ENCODE measurements at regions not wholly inside any gene's neighbourhood (a gene's known extent, or its start where the extent isn't known, plus 50 kb on each side); places are given as distances from the start of the nearest gene placed in this dataset.

GRCh38 chr6:97563529-97563928, 280.5 kb upstream of the MMS22L start:
- Histone ChIP-seq H3K9ac (ENCODE audit: low read length) (no peak overlapping the region), H3K4me2 (ENCODE audit: low read length) (no peak overlapping the region), H4K20me1 (ENCODE audit: insufficient read depth, low read length) (no peaks in the 10 kb centered on the region), H3K36me3 (ENCODE audit: insufficient read depth, low read length) (no peaks in the 10 kb centered on the region), H3K4me1 (ENCODE audit: insufficient read depth, low read length) (no peaks in the 10 kb centered on the region), H3K9me3 (ENCODE audit: insufficient read depth, low read depth, low read length) (no peaks in the 10 kb centered on the region), H2AFZ (ENCODE audit: low read depth, low read length) (no peak overlapping the region), H3K4me3 (ENCODE audit: insufficient read depth, low read depth, low read length) (no peak overlapping the region), H3K27ac (ENCODE audit: low read depth, low read length) (no peak overlapping the region), H3K79me2 (ENCODE audit: insufficient read depth, low read length) (no peaks in the 10 kb centered on the region), H3K27me3 (ENCODE audit: insufficient read depth, low read length) (no peaks in the 10 kb centered on the region)
- Mint-ChIP-seq H3K9me3 (ENCODE audit: unreplicated experiment) (no peaks in the 10 kb centered on the region), H3K4me3 (ENCODE audit: unreplicated experiment) (no peak overlapping the region), H3K27ac (ENCODE audit: unreplicated experiment) (no peak overlapping the region), H3K36me3 (ENCODE audit: low read depth, unreplicated experiment) (no peaks in the 10 kb centered on the region), H3K4me1 (ENCODE audit: low read depth, unreplicated experiment) (no peaks in the 10 kb centered on the region), H3K27me3 (ENCODE audit: low read depth, unreplicated experiment) (no peaks in the 10 kb centered on the region)
- no peak for DNase-seq (ENCODE audit: low read depth)
- no peak for FAIRE-seq
- TF ChIP-seq CTCF (IDR thresholded peaks at IDR 0.05; ENCODE audit: insufficient read depth, low read depth, low read length): no peak
- TF ChIP-seq EZH2 (IDR thresholded peaks at IDR 0.05; ENCODE audit: insufficient read depth, low read length): no peak

GRCh38 chr6:97572943-97573342, 289.9 kb upstream of the MMS22L start:
- no peak overlapping the region for H3K4me2 ChIP-seq (ENCODE audit: low read length)
- H3K4me1 Mint-ChIP-seq (ENCODE audit: low read depth, unreplicated experiment): no peaks in the 10 kb centered on the region
- H3K27ac Mint-ChIP-seq (ENCODE audit: unreplicated experiment): no peak overlapping the region
- no peaks in the 10 kb centered on the region for H3K36me3 ChIP-seq (ENCODE audit: insufficient read depth, low read length)
- no peaks in the 10 kb centered on the region for H3K9me3 ChIP-seq (ENCODE audit: insufficient read depth, low read depth, low read length)
- no peak overlapping the region for H3K4me3 Mint-ChIP-seq (ENCODE audit: unreplicated experiment)
- H3K79me2 ChIP-seq (ENCODE audit: insufficient read depth, low read length): no peaks in the 10 kb centered on the region
- DNase-seq (ENCODE audit: low read depth) (no peak), FAIRE-seq (no peak)
- H3K27me3 Mint-ChIP-seq (ENCODE audit: low read depth, unreplicated experiment): no peaks in the 10 kb centered on the region
- H3K4me1 ChIP-seq (ENCODE audit: insufficient read depth, low read length): no peaks in the 10 kb centered on the region
- no peaks in the 10 kb centered on the region for H3K36me3 Mint-ChIP-seq (ENCODE audit: low read depth, unreplicated experiment)
- H3K4me3 ChIP-seq (ENCODE audit: insufficient read depth, low read depth, low read length): no peak overlapping the region
- no peaks in the 10 kb centered on the region for H3K9me3 Mint-ChIP-seq (ENCODE audit: unreplicated experiment)
- H2AFZ ChIP-seq (ENCODE audit: low read depth, low read length): no peak overlapping the region
- no peak overlapping the region for H3K9ac ChIP-seq (ENCODE audit: low read length)
- no peaks in the 10 kb centered on the region for H4K20me1 ChIP-seq (ENCODE audit: insufficient read depth, low read length)
- no peak overlapping the region for H3K27ac ChIP-seq (ENCODE audit: low read depth, low read length)
- H3K27me3 ChIP-seq (ENCODE audit: insufficient read depth, low read length): no peaks in the 10 kb centered on the region
- TF ChIP-seq EZH2 (IDR thresholded peaks at IDR 0.05; ENCODE audit: insufficient read depth, low read length) (no peak), CTCF (IDR thresholded peaks at IDR 0.05; ENCODE audit: insufficient read depth, low read depth, low read length) (no peak)

- H3K27ac ChIP-seq (ENCODE audit: low read depth, low read length): no peak overlapping the region
- no peak overlapping the region for H3K4me2 ChIP-seq (ENCODE audit: low read length)
- H3K27ac Mint-ChIP-seq (ENCODE audit: unreplicated experiment): no peak overlapping the region
- H4K20me1 ChIP-seq (ENCODE audit: insufficient read depth, low read length): no peaks in the 10 kb centered on the region
- H3K36me3 ChIP-seq (ENCODE audit: insufficient read depth, low read length): no peaks in the 10 kb centered on the region
- no peak overlapping the region for H3K4me3 ChIP-seq (ENCODE audit: insufficient read depth, low read depth, low read length)
- no peaks in the 10 kb centered on the region for H3K36me3 Mint-ChIP-seq (ENCODE audit: low read depth, unreplicated experiment)
- DNase-seq (ENCODE audit: low read depth): peak; percentile 21
- H3K27me3 Mint-ChIP-seq (ENCODE audit: low read depth, unreplicated experiment): peaks cover under 1% of the 10 kb centered on the region
- no peaks in the 10 kb centered on the region for H3K4me1 ChIP-seq (ENCODE audit: insufficient read depth, low read length)
- H3K4me1 Mint-ChIP-seq (ENCODE audit: low read depth, unreplicated experiment): peaks cover 4% of the 10 kb centered on the region
- no peaks in the 10 kb centered on the region for H3K9me3 ChIP-seq (ENCODE audit: insufficient read depth, low read depth, low read length)
- no peaks in the 10 kb centered on the region for H3K79me2 ChIP-seq (ENCODE audit: insufficient read depth, low read length)
- H2AFZ ChIP-seq (ENCODE audit: low read depth, low read length): no peak overlapping the region
- FAIRE-seq: peak; percentile 47
- no peaks in the 10 kb centered on the region for H3K9me3 Mint-ChIP-seq (ENCODE audit: unreplicated experiment)
- no peaks in the 10 kb centered on the region for H3K27me3 ChIP-seq (ENCODE audit: insufficient read depth, low read length)
- TF ChIP-seq EZH2 (IDR thresholded peaks at IDR 0.05; ENCODE audit: insufficient read depth, low read length) (no peak), CTCF (IDR thresholded peaks at IDR 0.05; ENCODE audit: insufficient read depth, low read depth, low read length) (peak; percentile 24)
- H3K4me3 Mint-ChIP-seq (ENCODE audit: unreplicated experiment): no peak overlapping the region
- H3K9ac ChIP-seq (ENCODE audit: low read length): no peak overlapping the region
These were observed 303.3 kb upstream of the MMS22L start for GRCh38 chr6:97586344-97586743.
